ENCODE measurements at regions not wholly inside any gene's neighbourhood (a gene's known extent, or its start where the extent isn't known, plus 50 kb on each side); places are given as distances from the start of the nearest gene placed in this dataset.

GRCh38 chr7:115683093-115683492 is 347.5 kb downstream of the TFEC start:
- H3K36me3 ChIP-seq = no peaks in the 10 kb centered on the region
- intact Hi-C loops (cut with DNase I) = no loop called here

GRCh38 chr7:115682507-115682906 is 348.1 kb downstream of the TFEC start:
- DNase-seq = no peak
- WGBS, 3 donors = 75 to 79% (median 76%) methylated on average over 3 of the region's 3 CpGs
- no peaks in the 10 kb centered on the region for H3K4me1 ChIP-seq (ENCODE audit: insufficient read depth)
- no peaks in the 10 kb centered on the region for H3K9me3 ChIP-seq
- H3K27ac ChIP-seq = no peak overlapping the region
- no peak overlapping the region for H3K4me3 ChIP-seq
- H3K36me3 ChIP-seq = no peaks in the 10 kb centered on the region
- no peak for TF ChIP-seq EP300 (IDR thresholded peaks at IDR 0.05)
- TF ChIP-seq CTCF (IDR thresholded peaks at IDR 0.05) = no peak
- no peak for TF ChIP-seq POLR2A (IDR thresholded peaks at IDR 0.05)
- H3K27me3 ChIP-seq = no peaks in the 10 kb centered on the region
- intact Hi-C loops (cut with DNase I) = no loop called here

More at GRCh38 chr7:115683093-115683492, 347.5 kb downstream of the TFEC start:
- Histone ChIP-seq H3K27ac (no peak overlapping the region), H3K9me3 (no peaks in the 10 kb centered on the region), H3K4me1 (ENCODE audit: insufficient read depth) (no peaks in the 10 kb centered on the region), H3K4me3 (no peak overlapping the region), H3K27me3 (no peaks in the 10 kb centered on the region)
- 94 to 97% (median 96%) methylated on average over 3 of the region's 3 CpGs for WGBS, 3 donors
- TF ChIP-seq CTCF (IDR thresholded peaks at IDR 0.05) = no peak
- no peak for TF ChIP-seq EP300 (IDR thresholded peaks at IDR 0.05)
- TF ChIP-seq POLR2A (IDR thresholded peaks at IDR 0.05) = no peak
- DNase-seq = no peak

GRCh38 chr7:115680921-115681320 is 349.6 kb downstream of the TFEC start:
- H3K4me1 ChIP-seq (ENCODE audit: insufficient read depth) = no peaks in the 10 kb centered on the region
- no peaks in the 10 kb centered on the region for H3K36me3 ChIP-seq
- H3K27me3 ChIP-seq = no peaks in the 10 kb centered on the region
- TF ChIP-seq CTCF (IDR thresholded peaks at IDR 0.05) (no peak), EP300 (IDR thresholded peaks at IDR 0.05) (no peak), POLR2A (IDR thresholded peaks at IDR 0.05) (no peak)
- no peak for DNase-seq
- WGBS, 3 donors = 89 to 96% (median 94%) methylated on average over 3 of the region's 3 CpGs
- intact Hi-C loops (cut with DNase I) = no loop called here
- H3K9me3 ChIP-seq = no peaks in the 10 kb centered on the region
- H3K27ac ChIP-seq = no peak overlapping the region
- no peak overlapping the region for H3K4me3 ChIP-seq

- WGBS, 3 donors = 40 to 57% (median 47%) methylated on average over 2 of the region's 2 CpGs
- Histone ChIP-seq H3K4me1 (ENCODE audit: insufficient read depth) (no peaks in the 10 kb centered on the region), H3K36me3 (no peaks in the 10 kb centered on the region), H3K4me3 (no peak overlapping the region), H3K9me3 (no peaks in the 10 kb centered on the region), H3K27me3 (no peaks in the 10 kb centered on the region), H3K27ac (no peak overlapping the region)
- TF ChIP-seq POLR2A (IDR thresholded peaks at IDR 0.05) = no peak
- TF ChIP-seq CTCF (IDR thresholded peaks at IDR 0.05) = no peak
- no peak for TF ChIP-seq EP300 (IDR thresholded peaks at IDR 0.05)
- DNase-seq = no peak
- intact Hi-C loops (cut with DNase I) = no loop called here
These were observed 350.6 kb downstream of the TFEC start for GRCh38 chr7:115679976-115680375.

- no peak overlapping the region for H3K4me3 ChIP-seq
- H3K27ac ChIP-seq = no peak overlapping the region
- intact Hi-C loops (cut with DNase I) = no loop called here
- H3K36me3 ChIP-seq = no peaks in the 10 kb centered on the region
- H3K9me3 ChIP-seq = no peaks in the 10 kb centered on the region
- TF ChIP-seq CTCF (IDR thresholded peaks at IDR 0.05) = no peak
- TF ChIP-seq POLR2A (IDR thresholded peaks at IDR 0.05) = no peak
- no peak for TF ChIP-seq EP300 (IDR thresholded peaks at IDR 0.05)
- H3K4me1 ChIP-seq (ENCODE audit: insufficient read depth) = no peaks in the 10 kb centered on the region
- DNase-seq = no peak
- WGBS, 3 donors = 96 to 97% (median 96%) methylated on average over 4 of the region's 4 CpGs
- no peaks in the 10 kb centered on the region for H3K27me3 ChIP-seq
These were observed 351.1 kb downstream of the TFEC start for GRCh38 chr7:115679423-115679822.

Measured in ovary (tissue), 7 donors.